NCI-H1930 (cell line): ENCODE measurements at regions not wholly inside any gene's neighbourhood (a gene's known extent, or its start where the extent isn't known, plus 50 kb on each side); places are given as distances from the start of the nearest gene placed in this dataset.
"Not testable (repeated sequence)": the region's sequence is repeated elsewhere in the genome, so short reads cannot be mapped to it uniquely, and the experiment has no call there.

ENCODE experiments used
- DNase-seq, 2 experiments: peaks; one replicate each; lab custom pipeline; 2025; lab: John Stamatoyannopoulos, UW

DNA sequence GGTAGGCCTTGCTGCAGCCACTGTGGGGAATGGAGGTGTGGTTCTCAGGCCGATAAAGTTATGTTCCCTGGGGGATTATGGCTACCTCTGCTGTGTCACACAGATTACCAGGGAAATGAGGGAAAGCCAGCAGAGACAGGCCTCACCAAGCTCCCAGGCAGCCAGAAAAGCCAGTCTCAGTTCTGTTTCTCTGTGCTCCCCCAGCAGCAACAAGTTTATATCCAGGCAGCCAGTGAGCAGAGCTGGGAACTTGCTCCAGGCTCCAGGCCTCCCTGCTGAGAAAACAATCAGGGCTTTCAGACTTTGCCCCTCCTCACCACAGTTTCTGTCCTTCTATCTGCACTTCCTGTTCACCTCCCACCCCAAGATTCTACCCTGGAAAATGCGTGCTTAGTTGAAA is 596.6 kb upstream of the GYPC start:
- no peak for DNase-seq

DNA sequence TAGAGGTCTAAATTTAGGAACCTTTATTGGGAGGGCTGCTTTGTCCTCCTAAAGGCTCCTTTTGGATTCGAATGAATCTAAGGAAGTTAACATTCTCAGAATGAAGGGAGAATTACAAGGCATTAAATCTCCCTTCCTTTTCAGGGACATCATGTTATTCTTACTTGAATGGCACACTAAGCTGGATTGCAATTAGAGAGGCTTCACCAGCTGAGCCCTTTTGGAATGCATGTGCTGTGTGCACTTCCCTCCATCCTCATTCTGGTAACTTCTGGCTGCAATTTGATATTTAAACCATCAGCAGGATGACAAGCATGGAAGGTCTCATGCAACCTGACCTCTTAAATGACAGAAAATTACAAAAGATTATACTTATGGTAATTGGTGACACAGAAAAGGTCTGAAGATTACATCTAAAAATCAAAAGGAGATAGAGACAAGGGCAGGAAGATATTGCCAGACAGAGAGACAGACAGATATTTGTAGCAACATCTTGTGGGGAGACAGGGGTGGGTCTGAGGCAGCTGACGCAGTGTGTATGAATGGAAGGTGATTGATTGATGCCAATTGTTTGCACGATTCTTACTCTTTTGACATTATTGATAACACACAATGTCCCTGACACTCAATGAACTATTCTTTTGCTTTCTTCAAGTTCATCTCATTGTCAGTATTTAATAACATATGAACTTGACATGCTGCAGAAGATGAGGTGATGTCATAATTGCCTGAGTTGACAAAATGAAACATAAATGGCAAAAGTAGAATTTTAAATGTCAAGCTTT is 570.8 kb upstream of the GYPC start:
- no peak for DNase-seq

DNA sequence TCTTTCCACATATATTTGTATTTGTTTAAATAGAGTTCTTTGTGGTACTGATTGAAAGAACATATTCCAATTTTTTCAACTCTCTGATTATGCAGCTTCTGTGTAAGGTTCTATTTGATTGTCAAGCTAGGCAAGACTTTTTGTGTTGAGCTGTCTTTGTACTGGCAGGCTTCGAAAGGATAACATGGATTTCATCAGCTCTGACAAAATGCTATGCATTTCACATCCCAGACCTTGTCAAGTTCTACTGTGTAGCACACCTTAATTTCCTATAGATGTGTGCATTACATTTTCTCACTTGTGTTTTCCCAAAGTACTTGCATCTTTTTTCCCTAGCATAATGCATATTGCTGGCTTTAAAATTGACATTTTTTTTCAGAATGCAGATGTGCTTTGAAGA is 555.0 kb upstream of the GYPC start:
- DNase-seq, result no peak

DNA sequence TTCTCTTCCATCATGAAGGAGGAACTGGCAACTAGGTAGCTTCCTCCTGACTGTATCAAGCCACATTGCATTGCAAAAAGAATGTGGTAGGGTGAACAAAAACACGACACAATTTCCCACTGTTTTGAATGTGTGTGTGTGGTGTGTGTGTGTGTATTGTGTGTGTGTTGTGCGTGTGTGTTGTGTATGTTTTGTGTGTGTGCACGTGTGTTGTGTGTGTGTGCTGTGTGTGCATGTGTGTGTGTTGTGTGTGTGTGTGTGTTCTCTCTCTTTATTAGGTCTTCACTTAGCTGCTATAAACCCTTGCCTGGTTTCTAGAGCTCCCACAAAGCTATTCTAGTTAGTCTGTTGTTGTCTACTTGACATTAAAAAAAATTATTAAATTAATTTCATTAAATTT is 550.0 kb upstream of the GYPC start:
- no peak for DNase-seq

DNA sequence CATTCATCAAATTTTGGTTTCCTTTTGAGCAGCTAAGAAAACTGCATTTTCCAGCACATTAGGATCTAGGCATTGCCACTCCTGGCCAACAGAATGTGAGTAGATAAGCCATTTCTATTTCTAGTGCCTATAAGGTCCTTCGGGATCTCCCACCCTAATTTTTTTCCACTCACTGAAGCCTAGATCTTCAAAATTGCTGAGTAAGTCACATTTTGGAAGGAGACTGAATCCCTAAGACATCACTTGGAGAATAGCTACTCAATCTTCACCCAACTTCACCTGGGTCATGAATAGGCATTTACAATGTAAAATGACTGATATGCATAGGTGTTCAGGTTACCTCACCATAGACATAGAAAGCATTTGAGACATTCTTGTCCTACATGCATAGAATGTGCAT is 548.1 kb upstream of the GYPC start:
- DNase-seq, result no peak

DNA sequence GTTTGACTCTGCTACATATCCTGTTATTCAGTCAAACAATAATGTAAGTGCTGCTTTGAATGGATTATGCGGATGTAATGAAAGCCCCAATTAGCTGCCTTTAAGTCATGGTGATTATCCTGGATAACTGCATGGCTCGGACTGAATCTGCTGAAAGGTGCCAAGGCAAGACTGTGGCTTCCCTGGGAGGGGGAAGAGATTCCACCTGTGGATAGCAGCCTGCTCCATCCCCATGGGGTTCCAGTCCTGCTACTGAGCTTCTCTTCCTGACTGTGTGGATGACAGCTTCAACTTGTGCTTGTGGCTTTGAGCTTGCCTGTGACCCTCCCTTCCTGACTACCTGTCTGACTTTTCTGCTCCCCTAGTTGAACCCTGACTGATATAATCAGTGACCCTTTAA is 540.0 kb upstream of the GYPC start:
- no peak for DNase-seq

DNA sequence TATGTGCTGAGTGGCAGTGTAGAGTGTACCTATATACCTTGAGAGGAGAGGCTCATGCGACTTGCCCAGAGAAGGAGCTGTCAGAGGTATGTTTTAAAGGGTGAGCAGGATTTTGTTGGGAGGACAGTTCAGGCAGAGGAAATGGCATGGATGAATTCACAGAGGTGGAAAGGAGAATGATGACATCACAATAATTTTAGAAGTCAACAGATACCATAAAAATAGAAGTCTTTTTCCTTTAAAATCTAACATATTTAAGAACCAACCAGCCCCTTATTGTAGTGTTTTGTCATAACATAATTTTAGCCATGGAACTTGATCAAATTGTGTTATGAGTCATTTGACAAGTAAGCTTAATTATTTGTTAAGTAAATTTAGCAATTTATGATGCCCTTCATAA is 538.1 kb upstream of the GYPC start:
- no peak for DNase-seq

DNA sequence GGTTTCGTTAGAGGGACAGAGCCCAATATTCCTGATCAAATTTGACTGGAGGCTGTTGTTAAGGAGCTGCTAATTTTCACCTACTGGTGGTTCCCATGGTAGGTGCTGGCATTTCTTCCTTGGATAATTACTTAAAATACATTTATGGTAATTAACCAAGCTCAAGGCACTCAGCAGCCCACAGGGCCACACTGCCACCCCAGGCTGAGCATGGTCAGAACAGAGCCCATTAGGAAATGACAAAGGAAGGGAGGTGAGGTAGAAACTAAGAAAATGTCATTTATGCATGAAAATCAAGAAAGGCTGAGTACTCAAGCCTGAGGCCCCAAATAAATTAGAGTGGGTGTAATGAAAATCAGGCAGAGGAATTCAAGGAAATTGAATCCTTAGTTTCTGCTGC is 510.2 kb upstream of the GYPC start:
- DNase-seq, result no peak

DNA sequence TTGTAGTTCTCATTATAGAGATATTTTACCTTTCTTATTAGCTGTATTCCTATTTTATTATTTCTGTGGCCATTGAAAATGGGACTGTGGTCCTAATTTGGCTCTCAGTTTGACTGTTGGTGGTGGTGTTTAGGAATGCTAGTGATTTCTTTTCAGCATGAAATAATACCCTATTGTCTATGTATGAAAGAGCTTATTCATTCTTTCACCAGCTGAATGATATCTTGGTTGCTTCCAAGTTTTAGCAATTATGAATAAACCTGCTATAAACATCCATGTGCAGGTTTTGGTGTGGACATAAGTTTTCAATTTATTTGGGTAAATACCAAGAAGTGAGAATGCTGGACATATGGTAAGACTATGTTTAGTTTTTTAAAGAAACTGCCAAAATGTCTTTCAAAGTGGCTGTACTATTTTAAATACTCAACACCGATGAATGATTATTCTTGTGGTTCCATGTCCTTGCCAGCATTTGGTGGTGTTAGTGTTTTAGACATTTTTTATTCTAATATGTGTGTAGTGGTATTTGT is 501.6 kb upstream of the GYPC start:
- DNase-seq, result no peak

DNA sequence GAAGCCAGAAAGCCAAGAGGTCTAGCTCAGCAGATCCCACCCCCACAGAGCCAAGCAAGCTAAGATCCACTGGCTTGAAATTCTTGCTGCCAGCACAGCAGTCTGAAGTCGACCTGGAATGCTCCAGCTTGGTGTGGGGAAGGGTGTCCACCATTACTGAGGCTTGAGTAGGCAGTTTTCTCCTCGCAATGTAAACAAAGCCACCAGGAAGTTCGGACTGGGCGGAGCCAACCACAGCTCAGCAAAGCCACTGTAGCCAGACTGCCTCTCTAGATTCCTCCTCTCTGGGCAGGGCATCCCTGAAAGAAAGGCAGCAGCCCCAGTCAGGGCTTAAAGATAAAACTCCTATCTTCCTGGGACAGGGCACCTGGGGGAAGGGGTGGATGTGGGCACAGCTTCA is 495.0 kb upstream of the GYPC start:
- not testable (repeated sequence) for DNase-seq

DNA sequence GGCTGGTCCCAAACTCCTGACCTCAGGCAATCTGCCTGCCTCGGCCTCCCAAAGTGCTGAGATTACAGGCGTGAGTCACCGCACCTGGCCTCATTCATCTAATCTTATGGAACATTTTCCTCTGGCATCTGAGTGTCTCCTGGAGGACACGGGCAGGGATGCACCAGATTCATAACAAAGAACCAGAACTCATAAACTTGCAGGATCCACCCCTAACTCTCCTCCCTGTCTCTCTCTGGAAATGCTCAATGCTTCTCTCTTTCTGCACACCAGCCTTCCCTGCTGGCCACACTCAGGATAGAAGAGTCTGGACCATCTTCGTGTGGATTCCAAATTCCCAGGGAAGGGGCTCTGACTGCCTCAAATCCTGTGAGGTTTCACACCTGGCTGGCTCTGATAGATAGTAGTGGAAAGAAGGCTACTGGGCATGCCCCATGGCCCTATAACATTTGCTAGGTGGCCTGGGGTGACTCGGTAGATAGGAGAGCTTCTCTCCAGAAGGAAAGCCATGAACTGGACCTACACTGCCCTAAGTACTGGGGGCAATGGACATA is 483.2 kb upstream of the GYPC start:
- DNase-seq, result no peak

DNA sequence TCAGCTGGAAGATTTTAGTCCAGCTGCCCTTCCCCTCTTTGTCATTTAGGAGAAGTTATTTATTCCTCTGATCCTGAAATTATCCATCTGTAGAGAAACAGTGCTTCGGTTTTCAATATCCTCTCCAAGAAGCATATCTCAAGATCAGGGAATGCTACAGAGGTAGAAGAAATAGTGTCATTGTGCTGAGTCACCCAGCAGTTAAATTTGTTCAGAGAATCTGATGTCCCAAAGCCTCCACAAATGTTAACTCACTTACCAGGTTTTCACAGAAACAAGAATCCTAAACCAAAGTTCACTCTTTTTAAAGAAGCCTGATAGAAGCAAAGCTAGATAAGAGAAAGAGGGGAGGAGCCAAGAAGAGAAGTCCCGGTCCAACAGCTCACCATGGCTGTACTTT is 480.7 kb upstream of the GYPC start:
- DNase-seq, result no peak

DNA sequence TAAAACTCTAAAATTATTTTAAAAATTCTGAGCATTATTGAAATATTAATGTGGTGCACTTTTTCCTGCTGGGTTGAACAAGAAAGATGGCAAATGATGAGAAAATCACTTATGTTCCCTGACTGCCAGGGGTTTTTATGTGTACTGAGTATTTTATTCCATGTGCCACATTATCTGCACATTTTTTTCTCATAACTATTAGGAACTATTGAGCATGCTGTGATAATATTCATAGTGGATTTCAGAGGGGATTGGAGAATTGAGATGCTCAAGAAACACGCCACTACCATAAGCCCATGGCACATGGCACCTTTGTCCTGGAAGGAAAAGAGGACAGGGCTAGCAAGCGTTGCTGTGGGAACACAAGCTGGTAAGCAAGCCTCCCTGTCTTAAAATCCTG is 478.5 kb upstream of the GYPC start:
- DNase-seq, result no peak

DNA sequence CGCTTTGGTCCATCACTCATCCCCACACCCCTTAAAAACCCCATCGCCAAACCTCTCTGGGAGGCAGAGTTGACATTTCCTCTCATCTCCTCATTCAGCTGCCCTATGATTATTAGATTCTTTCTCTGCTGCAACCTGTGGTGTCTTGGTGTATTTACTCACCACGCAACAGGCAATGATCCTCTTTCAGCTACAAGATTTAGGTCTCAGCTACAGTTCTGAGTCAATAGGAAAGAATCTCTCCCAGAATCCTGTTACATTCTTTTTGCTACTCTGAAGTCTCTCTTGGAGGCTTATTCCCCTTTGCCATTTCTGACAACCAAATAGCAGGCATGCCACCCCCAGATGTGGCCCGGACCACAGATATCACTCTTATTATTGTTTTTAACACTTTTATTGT is 468.3 kb upstream of the GYPC start:
- DNase-seq, result no peak

DNA sequence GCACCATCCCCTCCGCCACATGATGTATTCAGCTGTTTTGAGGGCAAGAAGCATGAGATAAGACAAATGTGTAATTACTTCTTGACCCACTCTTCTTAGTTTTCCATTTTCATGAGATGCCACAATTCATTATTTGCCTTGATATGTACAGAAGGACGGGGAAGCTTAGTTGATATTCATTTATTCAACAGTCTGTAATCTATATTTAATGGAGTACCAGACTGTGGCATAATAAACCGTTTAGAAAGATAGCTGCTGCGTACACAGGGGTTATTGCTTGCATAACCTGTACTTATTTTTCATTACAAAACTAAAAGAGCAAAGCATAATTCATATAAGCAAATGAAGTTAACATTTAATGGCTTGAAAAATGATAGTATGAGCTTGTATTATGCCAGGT is 466.4 kb upstream of the GYPC start:
- DNase-seq, result no peak

DNA sequence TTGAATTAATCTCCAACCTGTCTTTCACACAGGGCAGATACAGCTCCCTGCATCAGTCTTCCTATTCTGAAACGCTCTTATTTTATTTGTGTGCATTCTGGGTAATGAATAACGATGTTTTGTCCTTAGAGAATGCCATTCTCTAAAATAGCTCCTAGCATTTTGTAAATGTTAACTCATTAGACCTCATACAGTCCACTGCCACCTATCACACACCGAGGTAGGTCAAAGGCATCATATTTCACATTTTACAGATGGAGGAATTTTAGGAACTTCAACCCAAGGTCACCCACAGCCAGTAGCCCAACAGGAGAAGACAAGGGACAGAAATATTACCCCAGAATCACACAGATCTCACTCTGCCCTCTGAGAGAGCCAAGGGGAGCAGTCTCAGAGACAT is 455.4 kb upstream of the GYPC start:
- DNase-seq, result no peak

DNA sequence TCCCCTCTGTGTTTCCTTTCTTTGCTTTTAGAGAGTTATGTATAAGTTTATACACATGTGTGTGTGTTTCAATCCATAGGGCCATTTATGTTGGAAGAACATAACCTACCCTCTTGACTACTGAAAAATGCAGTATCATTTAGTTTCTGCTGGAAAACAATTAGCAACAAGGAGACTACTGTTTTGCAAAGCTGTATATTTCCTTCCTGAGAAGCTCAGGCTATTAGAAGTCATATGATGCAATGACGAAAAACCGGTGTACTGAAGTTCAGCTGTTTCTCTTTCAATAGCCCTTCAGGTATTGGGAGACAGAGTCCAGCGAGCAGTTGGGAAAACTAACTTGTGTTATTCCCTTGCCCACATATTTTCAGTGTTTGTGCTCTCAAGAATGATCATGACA is 447.7 kb upstream of the GYPC start:
- no peak for DNase-seq

DNA sequence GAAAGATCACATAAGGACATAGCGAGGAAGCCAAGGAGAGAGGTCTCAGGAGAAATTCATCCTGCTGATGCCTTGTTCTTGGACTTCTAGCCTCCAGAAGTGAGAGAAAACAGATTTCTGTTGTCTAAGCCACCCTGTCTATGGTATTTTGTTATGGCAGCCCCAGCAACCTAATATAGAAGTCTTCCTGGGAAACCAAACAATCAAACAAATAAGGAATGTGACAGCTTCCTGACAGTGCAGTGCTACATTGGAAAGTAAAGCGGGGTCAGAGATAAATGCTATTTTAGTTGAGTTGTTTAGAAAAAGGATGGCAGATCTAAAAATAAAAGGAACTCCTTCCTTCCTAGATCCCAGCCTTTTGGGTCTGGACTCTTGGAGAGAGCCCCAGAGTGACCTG is 443.2 kb upstream of the GYPC start:
- no peak for DNase-seq

DNA sequence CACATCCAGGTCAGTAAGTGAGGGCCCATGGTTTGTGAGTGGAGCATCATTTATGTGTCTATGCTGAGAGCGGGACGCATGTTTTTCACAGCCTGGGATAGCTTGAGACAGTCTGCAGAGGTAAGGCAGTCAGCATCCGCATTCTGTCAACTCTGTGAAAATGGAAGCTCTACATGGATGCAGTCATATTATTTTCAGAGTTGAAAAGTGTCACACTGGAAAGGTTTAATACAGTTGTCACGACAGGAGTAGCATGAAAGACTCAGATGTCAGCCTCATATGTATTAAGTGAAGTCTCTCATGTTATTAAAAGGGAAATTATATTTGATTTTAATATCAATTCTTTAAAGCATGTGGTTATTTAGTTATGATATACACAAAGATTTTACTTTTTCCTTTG is 436.9 kb upstream of the GYPC start:
- no peak for DNase-seq

DNA sequence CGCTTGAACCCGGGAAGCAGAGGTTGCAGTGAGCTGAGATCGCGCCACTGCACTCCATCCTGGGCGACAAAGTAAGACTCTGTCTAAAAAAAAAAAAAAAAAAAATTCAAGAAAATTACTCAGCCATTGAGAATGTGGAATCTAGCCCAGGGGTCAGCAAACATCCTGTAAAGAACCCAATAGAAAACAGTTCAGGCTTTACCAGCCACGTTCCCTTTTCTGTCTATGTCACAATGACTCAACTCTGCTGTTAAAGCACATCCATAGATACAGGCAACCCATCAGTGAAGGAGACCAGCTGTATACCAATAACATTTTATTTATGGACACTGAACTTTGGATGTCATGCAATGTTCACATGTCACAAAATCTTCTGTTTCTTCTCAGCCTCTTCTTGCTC is 435.6 kb upstream of the GYPC start:
- no peak for DNase-seq

DNA sequence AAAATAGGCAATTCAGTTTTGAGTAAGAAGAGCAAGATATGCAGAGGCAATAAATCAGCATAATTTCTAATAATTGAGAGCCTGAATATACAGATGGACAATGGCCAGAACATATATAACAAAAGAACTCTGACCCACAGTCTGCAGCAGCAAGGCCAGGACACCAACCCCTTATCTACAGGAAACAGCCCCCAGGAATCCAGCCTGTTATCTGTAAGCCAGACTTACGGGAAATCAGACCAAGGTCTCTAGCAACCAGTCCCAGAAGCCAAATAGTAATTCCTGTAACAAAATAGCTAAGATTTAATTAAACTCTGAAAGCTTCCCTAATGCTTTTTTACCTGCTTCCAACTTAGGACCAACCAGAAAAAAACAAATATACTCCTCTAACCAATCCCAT is 434.5 kb upstream of the GYPC start:
- DNase-seq, result no peak

DNA sequence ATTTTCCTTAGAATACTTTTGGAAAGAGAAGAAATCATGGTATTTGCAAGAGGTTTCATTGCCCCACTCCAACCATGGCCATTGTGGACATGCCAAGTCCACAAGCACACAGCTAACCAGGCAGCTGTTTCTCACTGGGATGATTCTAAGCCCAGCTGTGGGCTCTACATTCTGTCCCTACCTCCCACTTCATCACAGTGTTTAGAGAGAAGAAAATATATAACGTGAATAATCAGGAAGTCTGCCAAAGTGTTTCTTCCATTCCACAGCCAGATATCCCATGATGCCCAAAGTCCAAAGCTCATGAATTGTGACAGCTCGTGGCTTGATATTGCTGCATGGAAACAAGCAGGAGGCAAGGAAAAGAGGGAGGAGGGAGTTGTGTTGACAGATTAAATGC is 433.7 kb upstream of the GYPC start:
- DNase-seq, result no peak

DNA sequence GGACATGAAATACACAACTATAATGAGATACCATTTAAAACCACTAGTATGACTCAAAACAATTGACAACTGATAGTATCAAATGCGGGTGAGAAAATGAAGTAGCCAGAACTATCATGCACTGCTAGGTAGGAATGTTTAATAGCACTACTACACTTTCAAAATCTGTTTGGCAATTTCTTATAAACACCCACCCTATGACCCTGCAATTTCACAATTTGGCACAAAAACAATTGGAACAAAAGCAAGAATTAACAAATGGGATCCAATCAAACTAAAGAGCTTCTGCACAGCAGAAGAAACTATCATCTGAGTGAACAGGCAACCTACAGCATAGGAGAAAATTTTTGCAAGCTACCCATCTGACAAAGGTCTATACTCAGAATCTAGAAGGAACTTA is 431.2 kb upstream of the GYPC start:
- DNase-seq, result no peak

DNA sequence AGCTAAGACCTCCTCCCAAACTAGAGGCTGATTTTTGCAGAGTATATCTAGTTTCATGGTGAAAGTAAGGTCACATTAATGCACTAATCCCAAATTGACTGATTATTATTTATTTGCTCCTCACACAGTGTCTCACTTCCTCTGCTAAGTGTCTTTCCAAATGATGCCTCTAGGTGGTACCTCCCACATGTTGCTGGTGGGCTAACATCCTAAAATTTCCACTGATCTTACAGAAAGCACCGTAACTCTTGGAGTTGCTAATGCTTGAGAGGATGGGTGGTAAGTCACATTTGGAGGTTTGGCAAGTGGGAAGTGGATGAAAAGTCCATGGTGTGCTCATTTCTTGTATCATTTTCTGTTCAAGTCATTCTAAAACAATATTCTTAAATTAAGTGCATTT is 428.7 kb upstream of the GYPC start:
- DNase-seq, result no peak
